HCT116 (cell line): ENCODE measurements at regions not wholly inside any gene's neighbourhood (a gene's known extent, or its start where the extent isn't known, plus 50 kb on each side); places are given as distances from the start of the nearest gene placed in this dataset.

Experiments used
- EZH2 ChIP-seq: fragments of 200-600 bp; sonication (generic); IDR thresholded peaks from 2 replicates; pipeline ENCODE4 v1.6.1; 2017; ENCODE audit warnings: antibody characterized with exemption, mixed run types
- REST ChIP-seq: IDR thresholded peaks from 2 replicates; pipeline ENCODE4 v1.6.1; 2012; ENCODE audit warnings: low read depth

- TF ChIP-seq EZH2 (no peak), REST (no peak)
Measured at GRCh38 chr1:209156991-209157390, 426.5 kb upstream of the CAMK1G start.
